NCI-H2196 treated with DMSO at 0.1 percent for 48 hours (cell line): ENCODE measurements at regions not wholly inside any gene's neighbourhood (a gene's known extent, or its start where the extent isn't known, plus 50 kb on each side); places are given as distances from the start of the nearest gene placed in this dataset.
"Not testable (repeated sequence)": the region's sequence is repeated elsewhere in the genome, so short reads cannot be mapped to it uniquely, and the experiment has no call there.

Experiments
- DNase-seq: peaks from one replicate; lab custom pipeline; 2025; ENCODE audit not compliant: unreplicated experiment; lab: John Stamatoyannopoulos, UW

DNA sequence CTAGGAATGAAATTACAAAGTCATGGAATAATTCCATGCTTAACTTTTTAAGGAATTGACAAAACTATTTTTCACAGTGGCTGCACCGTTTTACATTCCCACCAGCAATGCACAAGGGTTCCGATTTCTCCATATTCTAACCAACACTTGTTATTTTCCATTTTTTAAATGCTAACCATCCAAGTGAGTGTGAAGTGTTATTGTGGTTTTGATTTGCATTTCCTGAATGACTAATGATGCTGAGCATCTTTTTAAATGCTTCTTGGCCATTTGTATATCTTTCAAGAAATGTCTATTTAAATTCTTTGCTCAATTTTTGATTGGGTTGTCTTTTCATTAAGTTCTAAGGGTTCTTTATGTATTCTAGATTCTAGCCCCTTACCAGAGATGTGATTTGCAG is 479.5 kb upstream of the SMARCA2 start:
- no peak for DNase-seq

DNA sequence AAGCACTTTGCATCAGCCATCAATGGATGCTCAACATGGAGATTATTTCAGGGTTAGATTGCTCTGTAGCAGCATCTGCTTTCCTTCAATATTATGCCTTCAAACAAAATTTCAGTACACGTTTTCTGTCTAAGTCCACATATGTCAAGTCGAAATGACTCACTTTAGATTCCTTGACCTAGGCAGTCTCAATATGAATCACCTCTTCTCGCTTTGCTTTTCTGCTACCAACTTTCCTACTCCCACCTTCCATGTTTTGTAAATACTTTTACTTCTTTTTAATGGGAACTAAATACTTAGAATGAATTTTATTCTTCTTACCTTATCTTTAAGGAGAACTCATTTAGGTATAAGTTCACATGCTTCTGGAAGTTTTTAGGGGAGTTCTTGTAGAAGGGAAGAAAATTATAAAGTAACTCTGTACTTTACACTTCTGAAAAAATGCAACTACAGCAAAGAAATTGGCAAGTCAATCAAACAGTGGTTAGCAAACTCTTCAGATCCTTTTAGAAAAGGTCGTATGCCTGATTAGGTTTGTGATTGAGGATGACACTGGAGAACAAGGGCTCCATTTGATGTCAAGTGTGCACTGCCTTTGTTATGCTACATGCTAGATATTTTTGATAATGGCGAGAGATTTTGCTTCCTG is 478.5 kb upstream of the SMARCA2 start:
- DNase-seq, result no peak

DNA sequence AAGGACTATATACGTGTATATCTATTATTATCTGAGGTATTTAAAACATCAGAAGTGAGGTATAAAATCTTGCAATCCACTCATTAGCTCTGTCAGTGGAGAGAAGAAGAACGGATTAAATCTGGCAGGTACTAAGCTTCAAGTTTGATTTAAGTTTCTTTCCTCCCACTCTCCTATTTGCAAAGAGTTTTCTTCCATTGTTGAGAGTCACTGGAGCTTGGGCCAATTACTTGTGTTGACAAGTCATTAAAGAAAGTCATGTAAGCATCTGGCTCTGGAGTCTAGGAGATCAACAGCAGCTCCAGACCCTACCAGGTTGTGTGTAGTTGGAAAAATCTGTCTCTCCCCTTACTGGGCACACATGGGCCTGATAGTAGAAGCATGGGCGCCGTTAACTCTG is 476.8 kb upstream of the SMARCA2 start:
- DNase-seq, result no peak

DNA sequence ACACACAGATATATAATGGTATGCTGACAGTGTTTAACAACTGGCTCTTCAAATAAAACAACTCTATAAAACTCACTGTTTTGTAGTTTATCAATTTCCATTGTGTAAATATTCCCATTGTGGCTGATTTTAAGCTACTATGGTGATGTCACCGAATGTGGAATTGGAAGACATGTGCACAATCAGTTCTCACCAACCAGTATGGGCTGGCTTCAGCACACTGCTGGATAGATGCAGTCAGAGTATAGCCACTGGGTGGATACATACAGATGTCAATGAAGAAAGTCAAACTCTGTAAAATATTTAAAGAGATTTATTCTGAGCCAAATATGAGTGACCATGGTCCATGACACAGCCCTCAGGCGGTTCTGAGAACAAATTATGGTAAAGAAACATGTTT is 475.9 kb upstream of the SMARCA2 start:
- DNase-seq, result no peak

DNA sequence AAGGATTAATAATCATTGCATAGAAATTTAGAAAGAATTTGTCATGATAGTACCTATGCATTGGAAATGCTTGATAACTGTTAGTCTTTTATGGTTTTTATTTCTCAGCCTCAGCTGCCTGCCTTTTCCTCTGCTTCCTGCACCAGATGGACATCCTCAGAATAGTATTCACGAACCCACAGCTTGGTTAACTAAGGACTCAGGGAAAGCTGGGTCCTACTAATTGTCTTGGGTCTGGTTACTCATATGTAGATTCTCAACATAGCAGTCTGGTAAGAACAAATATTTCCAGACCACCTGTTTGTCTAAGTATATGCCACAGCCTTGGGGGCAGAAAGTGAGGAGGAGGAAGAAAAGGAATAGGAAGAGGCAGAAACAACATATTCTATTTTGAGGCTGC is 464.5 kb upstream of the SMARCA2 start:
- DNase-seq, result no peak

DNA sequence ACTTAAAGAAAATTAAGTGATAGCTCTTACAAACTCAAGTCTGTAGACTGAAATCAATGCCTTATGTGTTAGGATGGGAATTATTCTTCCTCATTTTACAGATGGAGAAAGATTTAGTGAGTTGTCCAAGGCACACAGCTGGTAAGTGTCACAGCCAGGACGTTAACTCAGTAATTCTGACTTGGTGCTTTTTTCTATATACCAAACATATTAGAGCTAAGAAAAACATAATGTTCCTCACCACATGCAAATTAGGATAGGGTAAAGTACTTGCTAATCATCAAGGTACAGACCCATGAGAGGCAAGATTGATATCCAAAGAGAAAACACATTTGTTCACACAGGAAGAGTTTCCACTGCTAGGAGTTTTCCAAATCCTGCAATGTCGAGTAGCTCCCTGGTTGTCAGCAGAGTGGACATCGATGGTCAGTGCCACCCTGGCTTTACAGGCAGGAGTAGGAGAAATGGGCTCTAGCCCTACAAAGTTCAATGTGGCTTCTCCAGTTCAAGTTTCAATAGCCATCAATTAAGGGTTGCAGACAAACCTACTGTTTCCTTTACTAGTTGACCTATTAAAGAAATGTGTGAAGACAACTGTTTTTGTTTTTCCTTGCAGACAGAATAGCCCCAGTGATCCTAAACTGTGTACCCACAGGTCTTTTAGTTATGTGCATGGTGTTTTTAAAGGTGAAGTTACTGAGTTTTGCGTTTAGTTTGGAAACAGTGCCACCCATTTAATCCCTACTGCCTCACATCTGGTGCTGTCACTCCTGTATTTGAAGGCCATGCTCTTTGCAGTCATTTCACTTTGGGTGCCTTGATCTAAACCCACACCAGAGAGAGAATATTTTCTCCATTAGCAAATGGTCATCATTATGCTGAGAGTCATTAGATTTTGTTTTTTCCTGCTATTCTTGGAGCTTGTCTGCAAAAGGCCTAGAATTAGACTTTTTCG is 460.8 kb upstream of the SMARCA2 start:
- DNase-seq, result no peak

DNA sequence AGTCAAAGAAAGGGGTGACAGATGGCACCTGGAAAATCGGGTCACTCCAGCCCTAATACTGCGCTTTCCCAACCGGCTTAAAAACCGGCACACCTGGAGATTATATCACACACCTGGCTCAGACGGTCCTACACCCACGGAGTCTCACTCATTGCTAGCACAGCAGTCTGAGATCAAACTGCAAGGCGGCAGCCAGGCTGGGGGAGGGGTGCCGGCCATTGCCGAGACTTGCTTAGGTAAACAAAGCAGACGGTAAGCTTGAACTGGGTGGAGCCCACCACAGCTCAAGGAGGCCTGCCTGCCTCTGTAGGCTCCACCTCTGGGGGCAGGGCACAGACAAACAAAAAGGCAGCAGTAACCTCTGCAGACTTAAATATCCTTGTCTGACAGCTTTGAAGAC is 456.5 kb upstream of the SMARCA2 start:
- not testable (repeated sequence) for DNase-seq

DNA sequence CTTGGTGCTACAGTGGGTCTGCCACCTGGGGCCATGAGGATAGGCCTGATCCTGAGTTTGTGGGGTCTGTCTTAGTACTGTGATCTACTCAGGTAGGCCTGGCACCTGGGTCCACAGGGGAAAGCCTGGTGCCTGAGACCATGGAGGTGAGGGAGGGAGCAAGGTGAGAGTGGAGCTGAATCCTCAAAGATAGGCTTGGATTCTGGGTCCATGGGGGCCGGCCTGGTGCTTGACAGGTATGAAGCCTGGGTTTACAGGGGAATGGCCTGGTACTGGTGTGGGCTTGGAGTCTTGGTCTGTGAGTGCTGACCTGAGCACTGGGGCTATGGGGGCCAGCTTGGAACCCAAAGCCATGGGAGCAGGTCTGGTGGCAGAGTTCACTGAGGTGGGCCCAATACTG is 439.2 kb upstream of the SMARCA2 start:
- no peak for DNase-seq

DNA sequence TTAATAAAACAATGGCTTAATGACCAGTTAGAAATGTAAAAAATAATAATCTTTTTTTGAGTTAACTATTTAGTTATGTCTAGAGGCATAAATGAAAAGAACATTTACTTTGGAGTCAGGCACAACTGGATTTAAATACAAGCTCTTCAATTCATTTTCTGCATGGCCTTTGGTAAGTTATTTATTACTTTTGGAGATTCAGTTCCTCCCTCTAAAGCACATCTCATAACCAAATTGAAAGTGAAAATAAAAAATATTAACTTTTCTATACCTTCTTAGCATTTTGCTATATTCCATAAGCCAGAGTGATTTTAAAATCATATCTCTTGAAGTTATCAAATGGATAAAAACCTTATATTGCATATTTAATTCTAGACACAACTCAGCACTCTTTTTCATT is 434.9 kb upstream of the SMARCA2 start:
- no peak for DNase-seq

DNA sequence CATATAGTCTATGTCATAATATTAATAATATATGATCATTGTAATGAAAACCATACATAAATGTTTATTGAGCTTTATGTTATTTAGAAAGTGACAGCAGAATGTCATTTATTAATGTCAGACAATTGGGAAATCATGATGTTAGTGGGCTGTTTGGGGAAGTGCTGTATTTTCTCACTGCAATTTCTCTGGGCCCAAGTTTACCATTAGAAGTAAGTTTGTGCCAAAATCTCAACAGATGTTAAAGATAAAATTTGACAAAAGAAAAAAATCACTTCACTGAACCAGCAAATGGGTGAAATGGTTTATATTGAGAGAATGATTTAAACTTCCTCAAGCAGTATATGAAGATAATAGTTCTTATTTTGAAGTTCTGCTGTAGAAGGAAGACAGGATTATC is 433.2 kb upstream of the SMARCA2 start:
- no peak for DNase-seq

DNA sequence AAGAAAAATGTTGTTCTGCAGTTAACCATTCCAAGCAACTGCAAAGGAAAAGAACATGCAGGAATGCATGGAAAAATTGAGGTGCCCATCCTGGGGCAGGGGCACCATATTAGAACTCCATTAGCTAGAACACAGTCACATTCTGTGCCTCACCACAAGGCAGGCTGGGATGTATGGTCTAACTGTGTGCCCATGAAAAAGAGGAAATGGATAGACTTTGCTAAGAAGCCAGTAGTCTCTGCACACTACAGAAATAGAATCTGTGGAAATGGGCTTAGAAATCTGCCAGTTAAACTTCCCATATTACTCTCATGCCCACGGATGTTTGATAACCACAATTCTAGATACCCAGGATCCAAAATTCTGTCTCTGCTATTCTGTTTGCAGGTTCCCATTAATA is 423.8 kb upstream of the SMARCA2 start:
- DNase-seq, result no peak

DNA sequence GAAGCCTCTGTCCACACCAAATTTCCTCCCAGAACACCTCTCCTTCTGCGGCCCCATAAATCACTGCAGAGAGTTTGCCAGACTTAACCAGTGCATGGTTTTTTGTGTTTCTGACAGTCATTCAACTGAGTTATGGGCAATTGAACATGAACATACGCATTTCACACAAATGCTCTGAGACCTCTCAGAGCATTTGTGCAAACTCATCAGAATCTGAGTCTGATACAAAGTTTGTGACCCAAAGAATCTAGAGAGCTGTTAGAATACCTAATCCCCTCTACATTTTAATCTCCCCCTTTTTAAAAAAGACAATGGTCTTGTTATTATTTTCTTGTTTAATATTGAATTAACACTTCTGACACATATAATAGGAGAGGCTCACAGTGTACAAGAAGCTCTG is 416.9 kb upstream of the SMARCA2 start:
- no peak for DNase-seq

DNA sequence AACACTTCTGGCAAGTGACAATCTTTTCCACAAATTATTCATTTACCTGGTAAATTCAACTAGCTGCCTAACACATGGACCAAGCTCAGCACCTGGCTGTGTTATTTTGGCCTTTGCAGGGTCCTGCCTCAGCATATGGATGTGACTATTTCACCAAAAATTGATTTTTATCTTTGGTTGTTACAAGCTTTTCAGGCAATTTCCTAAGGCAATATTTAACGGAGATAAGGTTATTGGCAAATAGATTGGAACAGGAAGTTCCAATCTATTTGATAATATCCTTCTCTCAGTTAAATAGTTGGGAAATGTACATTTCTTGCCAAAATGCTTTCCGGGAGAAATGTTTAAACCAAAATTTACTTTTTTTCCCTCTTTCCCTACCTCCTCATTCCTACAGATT is 415.2 kb upstream of the SMARCA2 start:
- DNase-seq, result no peak

DNA sequence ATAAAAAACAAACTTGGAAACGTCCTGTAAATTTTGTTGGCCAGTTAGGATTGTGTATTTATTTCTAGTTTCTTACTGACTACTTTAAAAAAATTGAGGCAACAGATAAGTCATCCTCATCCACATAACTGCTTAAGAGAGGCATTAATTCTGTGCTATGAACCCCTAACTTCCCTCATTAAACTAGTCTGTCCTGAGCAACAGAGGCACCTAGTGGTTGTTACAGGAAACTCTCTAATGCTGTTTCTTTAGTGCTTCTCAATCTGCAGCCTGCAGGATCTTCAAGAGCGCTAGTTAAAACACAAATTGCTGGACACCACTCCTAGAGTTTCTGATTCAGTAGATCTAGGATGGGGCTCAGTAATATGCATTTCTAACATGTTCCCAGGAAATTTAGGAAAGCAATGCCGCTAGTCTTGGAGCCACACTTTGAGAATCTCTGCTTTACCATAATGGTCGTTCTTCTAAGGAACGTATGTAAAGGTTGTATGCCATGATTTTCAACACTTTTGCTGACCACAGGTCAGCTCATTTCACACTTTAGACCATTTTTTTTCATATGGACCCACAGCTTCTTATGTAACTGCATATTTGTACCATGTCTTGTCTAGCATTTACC is 410.1 kb upstream of the SMARCA2 start:
- DNase-seq, result peak; percentile 68

DNA sequence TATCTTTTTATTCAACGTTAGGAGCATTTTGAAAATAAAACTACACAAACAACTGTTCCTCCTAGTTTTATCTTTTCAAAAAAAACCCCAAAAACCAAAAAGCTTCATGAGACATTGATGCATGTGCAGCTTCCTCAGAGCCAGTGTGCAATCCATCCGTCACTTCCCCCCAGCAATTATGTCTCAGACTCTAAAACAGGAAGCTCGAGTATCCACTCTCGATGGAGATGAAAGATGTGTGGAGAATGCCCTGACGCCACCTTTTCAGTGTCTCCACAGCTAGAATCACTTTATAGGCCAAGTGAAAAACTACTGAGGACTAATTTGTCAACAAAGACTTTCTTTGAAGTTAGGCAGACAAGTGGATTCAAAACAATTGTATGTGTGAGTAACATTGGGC is 408.9 kb upstream of the SMARCA2 start:
- DNase-seq, result no peak

DNA sequence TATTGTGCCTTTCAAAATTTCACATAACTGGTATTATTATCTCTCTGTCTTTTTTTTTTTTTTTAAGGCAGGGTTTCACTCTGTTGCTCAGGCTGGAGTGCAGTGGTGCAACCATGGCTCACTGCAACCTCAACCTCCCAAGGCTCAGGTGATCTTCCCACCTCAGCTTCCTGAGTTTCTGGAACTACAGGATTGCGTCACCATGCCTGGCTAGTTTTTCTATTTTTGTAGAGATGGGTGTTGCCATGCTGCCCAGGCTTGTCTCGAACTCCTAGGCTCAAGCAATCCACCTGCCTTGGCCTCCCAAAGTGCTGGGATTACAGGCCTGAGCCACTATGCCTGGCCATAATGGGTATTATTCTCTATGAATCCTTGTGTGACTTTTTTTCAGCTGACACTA is 402.3 kb upstream of the SMARCA2 start:
- no peak for DNase-seq

DNA sequence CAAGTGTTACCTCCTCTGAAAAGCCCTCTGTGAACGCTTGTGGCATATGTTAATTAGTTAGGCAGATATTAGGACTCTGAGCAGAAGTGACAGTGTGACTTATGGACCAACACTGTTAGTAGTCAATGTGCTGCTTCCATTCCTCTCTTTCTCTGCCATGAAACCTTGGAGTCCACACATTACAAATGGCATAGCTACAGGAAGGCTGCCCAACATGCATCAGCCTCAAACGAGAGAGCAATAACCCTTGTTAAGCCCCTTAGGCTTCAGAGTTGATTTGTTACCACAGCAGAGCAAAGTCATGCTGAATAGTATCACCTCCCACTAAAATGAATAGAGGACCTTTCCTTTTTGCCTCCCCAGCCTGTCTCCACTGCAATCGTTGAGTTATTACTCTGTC is 397.7 kb upstream of the SMARCA2 start:
- DNase-seq, result no peak

DNA sequence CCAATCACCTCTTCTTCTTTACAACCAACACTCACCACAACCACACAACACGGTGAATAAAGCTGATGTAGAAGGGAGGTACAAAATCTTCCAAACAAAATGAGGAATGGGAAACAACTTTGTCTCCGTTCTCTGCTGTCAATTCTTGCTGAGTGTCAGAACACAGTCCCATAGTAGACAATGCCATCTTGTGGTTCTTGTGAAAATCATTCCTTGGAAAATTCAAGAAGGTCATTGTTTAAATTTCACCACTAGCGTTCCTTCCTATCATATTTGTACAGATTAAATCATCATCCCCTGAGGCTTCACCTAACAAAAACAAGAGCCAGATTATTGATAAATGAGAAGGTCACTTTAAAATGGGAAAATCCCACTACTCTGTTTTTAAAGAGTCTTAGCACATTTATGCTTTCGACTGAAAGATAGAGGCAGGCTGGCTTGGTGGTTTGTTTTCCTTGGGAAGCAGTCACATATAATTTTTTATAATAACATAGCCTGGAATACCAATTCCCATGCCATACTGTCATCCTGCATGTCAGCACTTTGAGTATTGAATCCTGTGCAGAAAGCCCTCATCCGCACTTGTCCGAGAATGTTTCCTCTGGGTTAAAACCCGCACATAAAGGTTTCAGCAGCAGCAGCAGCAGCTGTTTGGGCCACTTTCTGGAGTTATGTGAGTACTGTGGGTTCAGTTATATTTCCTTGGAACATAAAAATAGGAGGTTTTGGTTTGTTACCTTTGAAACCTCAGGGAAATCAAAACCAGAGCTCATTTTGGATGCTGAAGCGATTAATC is 395.0 kb upstream of the SMARCA2 start:
- peak; percentile 23 for DNase-seq

DNA sequence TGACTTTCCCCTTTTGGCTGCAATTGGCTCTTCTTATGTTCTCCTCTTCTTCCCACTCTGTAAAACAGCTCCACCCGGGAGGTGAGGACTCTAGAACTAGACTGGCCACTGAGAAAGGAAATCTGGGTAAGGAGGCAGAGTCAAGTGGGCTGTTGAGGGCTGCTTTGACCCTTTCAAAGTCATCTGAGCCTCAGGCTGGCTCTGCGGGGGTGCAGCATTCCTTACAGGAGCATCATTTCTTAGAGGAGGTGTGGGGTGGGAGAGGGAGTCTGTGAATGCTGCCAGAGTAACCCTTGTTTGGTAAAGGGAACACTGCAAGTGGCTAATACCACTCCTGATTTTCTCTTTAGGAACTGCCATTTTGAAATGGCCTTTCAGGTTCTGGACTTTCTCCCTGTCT is 377.7 kb upstream of the SMARCA2 start:
- DNase-seq, result no peak

DNA sequence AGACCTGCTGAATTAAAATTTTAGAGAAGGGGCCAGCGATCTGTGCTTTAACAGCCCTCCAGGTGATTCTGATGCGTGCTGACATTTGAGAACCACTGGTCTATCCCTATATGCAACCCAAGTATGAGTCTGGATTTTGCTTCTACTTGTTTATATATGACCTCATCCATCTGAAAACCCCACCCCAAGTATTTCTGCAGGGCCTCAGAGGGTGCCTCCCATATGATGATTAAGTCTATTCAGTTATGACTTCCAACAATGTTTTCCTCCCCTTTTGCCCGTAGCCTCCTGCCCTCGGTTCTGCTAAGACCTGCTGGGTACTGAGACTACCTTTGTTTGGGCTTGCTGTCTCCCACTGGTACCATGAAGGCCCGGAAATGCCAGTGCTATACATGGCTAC is 376.0 kb upstream of the SMARCA2 start:
- no peak for DNase-seq

DNA sequence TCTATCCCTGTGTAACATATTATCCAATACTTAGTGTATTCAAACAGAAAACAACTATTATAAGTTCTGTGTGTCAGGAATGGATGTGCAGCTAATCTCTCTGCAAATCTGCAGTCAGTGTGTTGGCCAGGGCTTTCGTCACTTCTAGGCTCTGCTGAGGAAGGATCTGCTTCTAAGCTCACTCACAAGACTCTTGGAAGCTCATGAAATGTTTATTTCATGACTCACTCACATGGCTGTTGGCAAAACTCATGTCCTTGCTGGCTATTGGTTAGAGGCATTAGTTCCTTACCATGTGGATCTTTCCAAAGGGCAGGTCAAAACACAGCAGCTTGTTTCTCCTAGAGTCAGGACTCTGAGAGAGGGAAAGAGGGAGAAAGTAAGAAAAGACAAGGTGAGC is 367.4 kb upstream of the SMARCA2 start:
- no peak for DNase-seq
